ENCODE measurements at regions not wholly inside any gene's neighbourhood (a gene's known extent, or its start where the extent isn't known, plus 50 kb on each side); places are given as distances from the start of the nearest gene placed in this dataset.

DNA sequence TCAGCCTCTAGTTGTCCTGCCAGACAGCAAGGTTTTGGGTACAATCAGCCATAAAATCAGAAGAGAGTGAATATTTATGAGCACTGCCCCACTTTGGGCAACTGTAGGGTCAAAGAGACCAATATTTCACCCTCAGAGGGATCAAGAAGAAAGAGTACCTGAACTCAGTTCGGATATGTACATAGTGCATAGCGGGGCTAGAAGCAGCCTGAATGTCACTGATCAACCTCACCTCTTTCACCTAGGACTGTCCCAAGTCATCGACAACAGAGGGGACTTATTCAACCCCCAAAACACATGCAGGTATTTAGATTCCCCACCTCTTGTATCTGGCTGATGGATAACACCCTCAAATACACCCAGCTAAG lies 446.9 kb downstream of the COG6 start:
- H3K27ac ChIP-seq = no peak overlapping the region
- intact Hi-C loops (cut with DNase I) = no loop called here
- 100% methylated on average over 3 of the region's 3 CpGs for WGBS

DNA sequence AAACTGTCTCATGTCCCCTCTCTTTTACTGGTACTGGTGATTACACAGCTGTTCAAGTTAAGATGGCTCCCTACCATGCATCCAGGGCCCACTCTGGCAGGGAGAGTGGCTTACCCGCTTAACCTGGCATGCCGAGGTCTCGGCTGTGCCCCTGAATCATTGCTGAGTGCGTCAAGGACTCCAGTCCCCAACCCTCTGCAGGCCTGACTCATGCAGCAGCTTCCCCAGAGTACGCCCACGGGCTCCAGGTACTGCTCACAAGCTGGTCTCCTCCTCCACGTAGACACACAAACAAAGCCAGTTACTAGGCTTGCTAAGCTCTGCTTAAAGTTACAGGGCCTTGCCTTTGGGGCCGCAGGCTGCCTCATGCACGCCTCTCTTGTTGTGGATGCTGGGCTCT lies 447.4 kb downstream of the COG6 start:
- WGBS = 84% methylated on average over 9 of the region's 9 CpGs
- no peaks in the 10 kb centered on the region for H3K36me3 ChIP-seq
- H3K27me3 ChIP-seq (replicated peaks; ENCODE audit: insufficient read depth) = no peaks in the 10 kb centered on the region
- TF ChIP-seq POLR2AphosphoS5 (IDR thresholded peaks at IDR 0.05) (no peak), POLR2A (IDR thresholded peaks at IDR 0.05) (no peak)
- TF ChIP-seq, protein P1, sequence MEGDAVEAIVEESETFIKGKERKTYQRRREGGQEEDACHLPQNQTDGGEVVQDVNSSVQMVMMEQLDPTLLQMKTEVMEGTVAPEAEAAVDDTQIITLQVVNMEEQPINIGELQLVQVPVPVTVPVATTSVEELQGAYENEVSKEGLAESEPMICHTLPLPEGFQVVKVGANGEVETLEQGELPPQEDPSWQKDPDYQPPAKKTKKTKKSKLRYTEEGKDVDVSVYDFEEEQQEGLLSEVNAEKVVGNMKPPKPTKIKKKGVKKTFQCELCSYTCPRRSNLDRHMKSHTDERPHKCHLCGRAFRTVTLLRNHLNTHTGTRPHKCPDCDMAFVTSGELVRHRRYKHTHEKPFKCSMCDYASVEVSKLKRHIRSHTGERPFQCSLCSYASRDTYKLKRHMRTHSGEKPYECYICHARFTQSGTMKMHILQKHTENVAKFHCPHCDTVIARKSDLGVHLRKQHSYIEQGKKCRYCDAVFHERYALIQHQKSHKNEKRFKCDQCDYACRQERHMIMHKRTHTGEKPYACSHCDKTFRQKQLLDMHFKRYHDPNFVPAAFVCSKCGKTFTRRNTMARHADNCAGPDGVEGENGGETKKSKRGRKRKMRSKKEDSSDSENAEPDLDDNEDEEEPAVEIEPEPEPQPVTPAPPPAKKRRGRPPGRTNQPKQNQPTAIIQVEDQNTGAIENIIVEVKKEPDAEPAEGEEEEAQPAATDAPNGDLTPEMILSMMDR (IDR thresholded peaks at IDR 0.05) = no peak
- intact Hi-C loops (cut with DNase I) = no loop called here
- H3K27ac ChIP-seq = no peak overlapping the region
- no peak for DNase-seq (ENCODE audit: low spot score)
- H3K9me3 ChIP-seq = no peaks in the 10 kb centered on the region
- H3K4me1 ChIP-seq (replicated peaks) = no peaks in the 10 kb centered on the region
- no peak overlapping the region for H3K4me3 ChIP-seq

More for the DNA sequence above, 446.9 kb downstream of the COG6 start:
- Histone ChIP-seq H3K36me3 (no peaks in the 10 kb centered on the region), H3K27me3 (replicated peaks; ENCODE audit: insufficient read depth) (no peaks in the 10 kb centered on the region), H3K4me1 (replicated peaks) (no peaks in the 10 kb centered on the region), H3K4me3 (no peak overlapping the region), H3K9me3 (no peaks in the 10 kb centered on the region)
- no peak for DNase-seq (ENCODE audit: low spot score)
- TF ChIP-seq POLR2AphosphoS5 (IDR thresholded peaks at IDR 0.05) (no peak), POLR2A (IDR thresholded peaks at IDR 0.05) (no peak)
- TF ChIP-seq, protein P1 (IDR thresholded peaks at IDR 0.05) = no peak

DNA sequence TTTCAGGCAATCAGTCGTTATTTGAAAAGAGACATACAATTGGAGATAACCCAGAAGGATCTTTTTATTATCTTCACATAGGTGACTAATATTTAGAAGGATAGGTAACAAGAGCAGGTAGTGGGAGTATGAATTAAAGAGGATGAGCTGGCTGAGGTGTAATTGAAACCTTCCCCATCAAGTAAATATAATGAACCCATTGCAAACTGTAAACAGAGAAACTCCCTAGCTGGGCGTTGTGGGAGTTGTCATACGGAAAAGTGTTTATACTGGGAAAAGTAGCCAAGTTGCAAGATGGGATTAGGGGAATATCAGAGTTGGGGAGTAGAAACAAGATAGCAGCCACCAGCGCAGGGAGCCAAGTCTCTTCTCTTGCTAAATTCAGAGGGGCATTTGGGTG lies 448.4 kb downstream of the COG6 start:
- 83% methylated on average over 4 of the region's 4 CpGs for WGBS
- Histone ChIP-seq H3K36me3 (no peaks in the 10 kb centered on the region), H3K27me3 (replicated peaks; ENCODE audit: insufficient read depth) (no peaks in the 10 kb centered on the region), H3K9me3 (no peaks in the 10 kb centered on the region), H3K4me3 (no peak overlapping the region), H3K4me1 (replicated peaks) (no peaks in the 10 kb centered on the region), H3K27ac (no peak overlapping the region)
- intact Hi-C loops (cut with DNase I) = no loop called here
- DNase-seq (ENCODE audit: low spot score) = no peak
- no peak for TF ChIP-seq POLR2A (IDR thresholded peaks at IDR 0.05)
- TF ChIP-seq POLR2AphosphoS5 (IDR thresholded peaks at IDR 0.05) = no peak
- TF ChIP-seq, protein P1 (IDR thresholded peaks at IDR 0.05) = no peak

DNA sequence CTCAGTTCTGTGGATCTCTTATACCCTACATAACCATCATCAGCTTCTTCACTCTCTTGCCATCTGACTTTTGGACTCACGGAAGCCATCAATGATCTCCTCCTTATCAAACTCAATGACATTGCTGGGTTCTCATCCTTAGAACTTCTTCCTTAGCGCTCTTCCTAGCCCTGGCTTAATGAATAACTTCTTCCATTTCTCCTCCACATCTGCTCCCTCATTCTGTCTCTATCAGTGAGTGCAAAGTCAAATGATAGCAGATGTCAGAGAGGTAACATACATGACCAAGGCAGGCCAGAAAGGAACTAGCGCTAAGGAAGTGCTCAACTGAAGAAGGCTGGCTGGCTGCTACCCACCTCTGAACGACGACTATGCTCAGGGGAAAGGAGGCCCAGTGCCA lies 449.8 kb downstream of the COG6 start:
- DNase-seq (ENCODE audit: low spot score) = no peak
- 90% methylated on average over 5 of the region's 5 CpGs for WGBS
- Histone ChIP-seq H3K9me3 (no peaks in the 10 kb centered on the region), H3K27ac (no peak overlapping the region), H3K36me3 (no peaks in the 10 kb centered on the region), H3K27me3 (replicated peaks; ENCODE audit: insufficient read depth) (no peaks in the 10 kb centered on the region), H3K4me3 (no peak overlapping the region), H3K4me1 (replicated peaks) (no peaks in the 10 kb centered on the region)
- TF ChIP-seq, protein P1 (IDR thresholded peaks at IDR 0.05) = no peak
- no peak for TF ChIP-seq POLR2A (IDR thresholded peaks at IDR 0.05)
- no peak for TF ChIP-seq POLR2AphosphoS5 (IDR thresholded peaks at IDR 0.05)
- intact Hi-C loops (cut with DNase I) = no loop called here

DNA sequence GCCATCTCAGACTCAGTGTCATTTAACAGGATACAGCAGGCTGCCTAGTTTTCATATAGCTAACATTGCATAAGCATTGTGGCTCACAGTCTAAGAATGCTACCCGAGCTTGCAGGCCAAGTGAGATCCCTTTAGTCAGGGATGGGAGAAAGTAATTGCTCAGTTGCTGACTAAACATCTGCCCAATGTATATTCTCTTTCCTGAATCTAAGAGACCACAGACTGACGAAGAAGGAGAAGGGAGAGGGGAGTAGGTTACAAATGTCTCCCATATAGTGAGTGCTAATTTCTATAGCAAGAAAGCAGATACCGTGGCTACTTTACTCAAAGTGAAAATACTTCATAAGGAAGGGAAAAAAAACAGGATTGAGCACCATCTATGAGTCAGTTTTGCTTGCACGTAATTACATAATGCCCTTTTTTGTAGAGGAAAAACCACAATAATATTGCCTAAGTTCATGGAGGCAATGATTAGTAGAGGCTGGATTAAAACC lies 453.9 kb downstream of the COG6 start:
- Histone ChIP-seq H3K4me1 (replicated peaks) (no peaks in the 10 kb centered on the region), H3K27ac (no peak overlapping the region), H3K4me3 (no peak overlapping the region), H3K9me3 (no peaks in the 10 kb centered on the region), H3K36me3 (no peaks in the 10 kb centered on the region), H3K27me3 (replicated peaks; ENCODE audit: insufficient read depth) (no peaks in the 10 kb centered on the region)
- 86% methylated on average over 4 of the region's 4 CpGs for WGBS
- intact Hi-C loops (cut with DNase I) = no loop called here
- no peak for TF ChIP-seq POLR2A (IDR thresholded peaks at IDR 0.05)
- DNase-seq (ENCODE audit: low spot score) = no peak
